CD4-positive, alpha-beta T cell treated with Interleukin-21 for 1 hour (primary cell): ENCODE measurements at regions not wholly inside any gene's neighbourhood (a gene's known extent, or its start where the extent isn't known, plus 50 kb on each side); places are given as distances from the start of the nearest gene placed in this dataset.

Source experiments
- DNase-seq: peaks from one replicate; pipeline ENCODE4 v3.0.0-alpha.2; 2020

DNA sequence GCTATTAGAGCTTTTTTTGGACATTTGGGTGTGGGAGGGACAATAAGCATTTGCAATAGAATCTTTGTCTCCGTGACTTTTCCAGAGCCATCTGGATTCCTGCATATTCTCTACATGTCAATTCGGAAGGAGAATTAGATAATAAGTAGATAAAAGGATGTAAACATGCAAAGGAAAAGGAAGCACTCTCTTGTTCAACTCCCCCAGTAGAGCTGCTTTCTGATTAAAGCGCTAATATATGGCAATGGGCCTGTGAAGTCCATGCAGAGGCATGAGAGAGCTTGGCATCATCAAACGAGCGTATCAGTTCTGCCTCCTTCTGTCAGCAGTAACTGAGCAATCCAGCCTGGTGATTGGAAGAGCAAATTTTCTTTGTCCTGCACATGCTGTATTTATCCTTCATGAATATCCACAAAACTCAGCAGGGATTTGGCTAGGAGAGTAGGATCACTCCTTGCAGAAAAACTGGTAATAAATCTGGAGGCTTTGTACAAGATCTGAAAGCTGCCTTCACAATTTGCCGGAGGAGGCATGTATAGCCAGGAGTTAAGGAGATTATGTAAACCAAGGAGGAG lies 1752.9 kb downstream of the MAT2B start:
- DNase-seq = no peak

- no peak for DNase-seq
These were observed 1755.0 kb downstream of the MAT2B start for GRCh38 chr5:165260426-165260825.

DNA sequence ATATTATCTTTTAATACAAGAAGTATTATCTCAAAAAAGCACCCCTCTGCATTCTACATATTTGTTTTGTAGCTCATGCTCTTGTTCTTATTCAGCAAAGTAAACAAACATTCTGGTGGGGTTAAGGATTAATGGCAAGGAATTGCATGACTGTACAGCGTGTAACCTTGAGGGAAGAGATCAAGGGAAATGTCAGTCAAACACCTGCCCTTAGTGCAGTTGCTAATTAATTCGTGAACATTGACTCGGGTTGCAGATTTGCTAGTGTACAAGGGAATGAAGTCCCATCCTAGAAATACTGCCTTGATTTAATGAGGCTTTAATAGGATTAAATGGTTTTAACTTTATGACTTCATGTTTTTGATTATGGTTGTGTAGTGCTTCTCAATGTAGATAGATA lies 1758.1 kb downstream of the MAT2B start:
- DNase-seq = no peak

- DNase-seq = no peak
These were observed 1761.5 kb downstream of the MAT2B start for GRCh38 chr5:165266939-165267338.

DNA sequence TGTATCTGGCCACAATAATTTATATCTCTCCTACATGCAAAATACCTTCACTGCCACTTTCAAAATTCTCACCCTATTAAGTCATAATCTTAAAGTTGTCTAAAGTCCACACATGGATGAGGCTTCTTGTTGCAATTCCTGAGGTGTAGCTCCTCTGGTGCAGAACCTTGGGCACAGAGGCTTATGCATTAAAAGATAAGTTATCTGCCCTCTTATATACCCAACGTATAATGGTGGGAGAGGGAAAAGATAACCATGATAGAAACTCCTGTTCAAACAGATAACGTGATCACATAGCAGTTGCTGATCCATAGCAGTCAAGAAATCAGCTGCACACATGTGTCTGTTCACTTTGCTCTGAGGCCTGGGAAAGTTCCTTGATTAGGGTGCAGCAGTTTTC lies 1767.0 kb downstream of the MAT2B start:
- DNase-seq = no peak

DNA sequence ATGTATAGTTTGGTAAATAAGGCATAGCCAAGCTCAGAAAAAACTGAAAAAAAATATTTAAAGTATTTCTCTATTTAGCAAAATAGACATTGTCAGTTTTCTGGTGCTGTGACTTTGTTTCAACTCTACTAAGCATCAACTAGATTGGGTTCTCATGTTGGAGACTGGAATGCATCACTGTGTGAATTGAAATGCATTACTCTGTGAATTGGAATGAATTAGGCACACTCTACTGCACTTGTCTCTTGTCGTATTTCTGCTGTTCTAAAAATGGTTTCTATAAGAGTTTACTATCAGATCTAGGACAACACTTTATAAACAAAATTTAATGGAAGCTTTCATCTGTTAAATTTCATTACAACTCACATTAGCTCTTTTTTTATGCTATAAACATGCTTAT lies 1772.2 kb downstream of the MAT2B start:
- DNase-seq = no peak

DNA sequence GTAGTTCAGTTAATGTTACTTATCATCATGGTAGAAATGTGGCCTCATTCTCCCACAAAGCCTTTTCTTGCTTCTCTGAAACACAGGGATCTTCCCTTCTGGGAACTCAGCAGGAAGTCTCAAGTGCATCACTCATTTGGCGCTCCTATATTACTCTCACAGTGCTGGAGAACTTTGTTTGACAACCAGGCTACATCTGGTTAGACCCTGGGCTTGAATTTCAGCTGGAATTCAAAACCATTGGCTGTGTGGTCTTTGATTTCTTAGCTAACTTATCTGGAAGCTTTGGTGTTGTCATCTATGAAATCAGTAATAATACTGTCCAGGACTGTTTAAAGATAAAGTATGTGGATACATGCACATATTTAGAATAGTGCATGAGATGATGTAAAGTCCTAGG lies 1777.1 kb downstream of the MAT2B start:
- DNase-seq = no peak

GRCh38 chr5:165286692-165287091 lies 1781.3 kb downstream of the MAT2B start:
- no peak for DNase-seq

DNA sequence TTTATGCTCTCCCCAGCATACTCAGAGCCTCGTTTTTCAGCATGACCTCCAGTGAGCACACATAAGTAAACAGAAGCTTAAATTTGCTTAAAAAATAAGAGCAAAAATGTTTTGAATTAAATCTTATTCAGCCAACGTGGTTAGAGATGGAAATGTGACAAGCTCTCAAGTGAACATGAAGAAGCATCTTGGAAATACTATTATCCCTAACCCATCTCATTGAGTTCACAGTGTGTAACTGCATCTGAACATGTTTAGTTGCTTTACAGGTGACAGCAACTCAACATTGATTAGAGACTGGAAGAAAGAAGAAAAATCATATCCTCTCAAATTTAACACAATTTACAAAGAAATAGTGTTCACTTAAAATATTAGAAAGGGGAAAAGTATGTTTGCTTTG lies 1785.1 kb downstream of the MAT2B start:
- DNase-seq = no peak

- no peak for DNase-seq
These were observed 1791.1 kb downstream of the MAT2B start for GRCh38 chr5:165296401-165297130.

GRCh38 chr5:165304193-165304827 lies 1798.9 kb downstream of the MAT2B start:
- DNase-seq = no peak

DNA sequence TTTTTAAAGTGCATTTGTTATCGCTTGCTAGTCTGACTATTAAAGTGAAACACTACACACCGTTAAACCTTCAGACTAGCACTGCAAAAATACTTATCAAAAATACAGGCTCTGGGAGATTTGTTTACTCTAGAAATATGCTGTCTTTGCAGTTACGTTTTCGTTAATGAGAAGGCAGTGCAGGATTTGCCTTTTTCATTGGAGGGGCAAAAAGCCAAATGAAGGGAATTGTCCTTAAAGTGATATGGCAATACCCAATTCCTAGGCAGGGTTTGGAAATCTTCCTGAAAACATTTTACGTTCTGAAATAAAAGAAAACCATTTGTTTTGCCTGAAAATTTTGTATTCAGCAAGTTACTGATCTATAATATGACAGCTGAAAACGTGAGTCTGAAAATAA lies 1800.2 kb downstream of the MAT2B start:
- DNase-seq = no peak

- DNase-seq = no peak
These were observed 1804.0 kb downstream of the MAT2B start for GRCh38 chr5:165309446-165309845.

GRCh38 chr5:165310031-165310430 lies 1804.6 kb downstream of the MAT2B start:
- DNase-seq = no peak

DNA sequence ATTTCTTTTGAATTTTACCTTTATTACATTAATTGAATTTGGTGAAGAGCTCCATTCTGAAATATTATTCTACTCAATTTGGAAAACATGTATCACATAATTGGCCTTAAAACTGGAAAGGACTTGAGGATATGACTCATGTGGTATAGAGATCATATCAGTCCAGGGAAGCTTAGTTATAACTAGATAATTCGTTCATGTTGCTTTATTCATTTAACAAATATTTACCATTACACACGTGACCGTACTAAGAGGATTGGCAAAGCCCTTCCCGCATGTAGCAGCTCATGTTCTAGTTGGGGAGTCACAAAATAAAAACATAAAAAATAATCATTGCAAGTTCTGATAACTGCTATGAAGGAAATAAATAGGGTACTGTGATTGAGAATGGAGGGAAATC lies 1816.5 kb downstream of the MAT2B start:
- DNase-seq = no peak

DNA sequence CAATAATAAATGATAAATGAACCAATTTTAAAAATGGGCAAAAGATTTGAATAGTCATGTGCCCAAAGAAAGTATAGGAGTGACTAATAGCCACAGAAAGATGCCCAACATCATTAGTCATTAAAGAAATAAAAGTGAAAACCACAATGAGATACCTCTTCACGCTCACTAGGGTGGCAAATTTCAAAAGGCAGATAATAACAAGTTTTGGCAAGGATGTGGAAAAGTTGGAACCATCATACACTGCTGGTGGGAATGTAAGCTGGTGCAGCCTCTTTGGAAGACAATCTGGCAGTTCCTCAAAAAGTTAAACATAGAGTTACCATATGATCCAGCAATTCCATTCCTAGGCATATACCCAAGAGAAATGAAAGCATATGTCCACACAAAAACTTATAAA lies 1819.8 kb downstream of the MAT2B start:
- no peak for DNase-seq

GRCh38 chr5:165327631-165328030 lies 1822.2 kb downstream of the MAT2B start:
- DNase-seq = no peak

DNA sequence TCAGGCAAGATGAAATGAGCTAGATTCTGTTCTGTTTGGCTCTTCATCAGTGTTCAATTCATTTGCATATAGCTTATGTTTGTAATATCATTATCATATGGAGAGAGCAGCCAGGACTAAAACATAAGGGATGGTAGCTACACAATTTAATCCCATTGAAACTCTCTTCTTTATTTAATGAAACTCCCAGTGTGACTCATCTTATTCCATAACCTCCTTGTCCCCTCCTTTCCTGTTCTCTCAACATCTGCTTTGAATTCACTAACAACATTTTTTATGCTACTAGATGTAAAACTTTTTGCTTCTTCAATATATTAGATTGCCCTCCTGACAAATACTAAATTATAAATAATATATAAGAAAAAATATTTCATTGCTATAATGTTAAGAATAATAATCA lies 1823.4 kb downstream of the MAT2B start:
- no peak for DNase-seq

DNA sequence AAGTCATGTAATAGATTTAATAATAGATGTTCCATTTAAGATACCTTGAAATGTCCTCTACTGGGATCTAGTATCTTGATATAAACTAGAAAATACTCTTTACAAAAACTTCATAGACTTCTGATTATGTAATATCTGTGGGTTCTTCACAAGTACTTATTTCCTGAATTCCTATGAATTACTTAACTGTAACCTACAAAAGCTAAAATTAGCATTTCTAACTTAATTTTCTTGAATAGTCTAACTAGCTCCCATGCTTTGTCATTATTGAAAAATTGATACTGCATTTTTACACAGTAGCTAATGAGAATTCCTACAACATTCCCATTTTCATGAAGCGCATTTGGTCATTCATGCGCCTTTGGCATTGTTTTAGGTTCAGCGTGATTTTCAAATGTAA lies 1828.2 kb downstream of the MAT2B start:
- DNase-seq = no peak

GRCh38 chr5:165334201-165334600 lies 1828.8 kb downstream of the MAT2B start:
- DNase-seq = no peak

DNA sequence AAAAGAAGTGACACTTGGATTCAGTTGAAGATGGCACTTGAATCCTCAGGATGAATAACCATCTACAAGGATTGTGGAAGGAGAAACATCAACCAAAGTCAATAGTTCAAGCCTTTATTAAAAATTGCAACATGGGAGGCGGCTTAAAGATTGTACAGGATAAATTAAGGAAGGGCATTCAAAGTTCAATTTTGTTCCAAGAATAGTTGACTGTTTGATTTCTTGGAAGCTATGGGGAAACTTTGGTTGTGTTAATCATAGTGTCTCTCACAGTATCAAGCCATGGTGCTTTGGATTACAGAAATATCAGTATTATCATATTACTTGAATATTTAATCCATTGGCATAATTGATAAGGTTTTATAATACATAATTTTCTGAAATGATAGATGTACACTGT lies 1844.3 kb downstream of the MAT2B start:
- DNase-seq = no peak

DNA sequence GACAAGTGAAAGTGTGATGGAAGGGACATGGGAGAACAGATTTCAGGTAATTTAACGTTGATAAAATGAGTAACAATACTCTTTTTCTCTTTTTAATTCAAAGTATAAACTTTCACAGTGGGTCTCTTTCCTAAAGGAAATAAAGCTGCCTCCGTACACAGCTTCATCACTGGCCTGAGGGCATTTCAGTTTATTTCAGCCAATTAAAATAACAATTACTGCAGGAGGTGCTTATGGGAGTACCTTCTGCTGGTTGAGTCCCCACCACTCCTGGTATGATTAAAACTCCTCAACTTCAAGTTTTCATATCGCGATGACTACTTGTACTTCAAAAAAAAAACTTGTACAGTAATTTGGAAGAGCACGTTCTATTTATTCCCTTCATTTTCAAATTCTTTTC lies 1845.9 kb downstream of the MAT2B start:
- DNase-seq = no peak

- DNase-seq = no peak
These were observed 1854.9 kb downstream of the MAT2B start for GRCh38 chr5:165360366-165360765.

DNA sequence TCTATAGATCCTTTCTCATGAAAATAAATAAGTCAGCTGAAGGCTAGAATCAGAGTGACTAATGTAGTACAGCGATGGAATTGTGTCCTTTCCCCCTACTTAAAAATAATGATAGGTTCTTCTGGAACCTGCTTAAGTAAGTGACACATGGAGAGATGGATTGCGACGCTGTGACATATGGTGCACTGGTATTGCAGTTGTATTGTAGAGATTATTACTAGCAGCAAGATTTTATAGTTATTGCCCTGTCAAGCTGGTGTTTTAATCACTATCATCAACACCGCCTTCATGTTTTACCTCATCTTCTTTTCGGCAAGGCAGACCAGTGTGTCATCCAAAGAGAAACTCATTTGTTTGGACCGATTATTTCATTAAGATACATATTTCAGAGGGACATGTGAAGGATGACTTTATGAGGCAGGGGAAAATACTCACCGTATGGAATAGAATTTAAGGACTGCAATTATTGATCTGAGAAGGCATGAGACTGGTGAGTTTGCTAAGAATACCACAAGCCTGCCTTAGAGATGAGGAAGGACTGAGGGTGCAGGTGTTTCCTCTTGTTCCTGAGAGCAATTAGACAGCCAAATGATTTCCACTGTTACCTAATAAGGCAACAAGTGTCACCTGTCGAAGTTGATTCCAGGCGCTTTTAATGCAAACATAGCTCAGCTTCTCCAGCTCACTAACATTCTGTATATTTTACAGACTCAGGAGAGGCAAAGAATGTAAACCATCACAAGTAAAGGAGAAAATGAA lies 1855.5 kb downstream of the MAT2B start:
- no peak for DNase-seq
